Fibroblast of the conjunctiva (primary cell): ENCODE measurements at regions not wholly inside any gene's neighbourhood (a gene's known extent, or its start where the extent isn't known, plus 50 kb on each side); places are given as distances from the start of the nearest gene placed in this dataset.
"Not testable (repeated sequence)": the region's sequence is repeated elsewhere in the genome, so short reads cannot be mapped to it uniquely, and the experiment has no call there.

Source experiments
- DNase-seq: peaks from one replicate; pipeline ENCODE4 v3.0.0-alpha.2; 2010; ENCODE audit warnings: low read depth

DNA sequence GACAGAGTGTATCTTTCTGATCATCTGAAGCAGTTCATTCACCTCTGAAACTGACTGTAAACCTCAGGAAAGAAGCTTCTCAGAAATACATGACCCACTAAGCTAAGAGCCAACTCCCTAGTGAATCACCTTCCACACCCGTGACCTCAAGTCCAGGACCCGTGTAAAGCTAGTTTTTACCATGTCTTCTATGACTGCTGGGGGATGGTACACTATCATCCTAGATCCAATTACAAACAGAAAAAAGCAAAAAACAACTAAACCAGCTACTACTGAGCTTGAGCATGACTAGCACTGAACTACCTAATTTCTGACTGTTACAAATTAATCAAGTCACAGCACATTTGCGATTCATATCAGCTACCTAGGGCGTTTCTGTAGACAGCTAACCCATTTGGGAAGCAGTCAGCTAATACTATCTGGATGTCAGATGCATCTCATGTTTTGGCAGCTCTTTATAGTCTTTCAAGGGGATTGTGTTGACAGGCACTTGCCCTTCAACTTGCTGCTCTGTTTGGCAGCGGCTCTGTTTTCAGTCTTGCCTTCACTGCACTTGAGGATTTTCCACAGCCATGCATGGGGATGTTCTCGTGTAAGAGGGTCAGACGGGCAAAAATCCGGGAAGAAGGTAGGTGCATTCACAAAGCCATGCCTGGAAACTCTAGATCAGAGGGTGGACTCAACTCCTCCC, 350.3 kb downstream of the ANAPC1 start:
- DNase-seq: not testable (repeated sequence)

DNA sequence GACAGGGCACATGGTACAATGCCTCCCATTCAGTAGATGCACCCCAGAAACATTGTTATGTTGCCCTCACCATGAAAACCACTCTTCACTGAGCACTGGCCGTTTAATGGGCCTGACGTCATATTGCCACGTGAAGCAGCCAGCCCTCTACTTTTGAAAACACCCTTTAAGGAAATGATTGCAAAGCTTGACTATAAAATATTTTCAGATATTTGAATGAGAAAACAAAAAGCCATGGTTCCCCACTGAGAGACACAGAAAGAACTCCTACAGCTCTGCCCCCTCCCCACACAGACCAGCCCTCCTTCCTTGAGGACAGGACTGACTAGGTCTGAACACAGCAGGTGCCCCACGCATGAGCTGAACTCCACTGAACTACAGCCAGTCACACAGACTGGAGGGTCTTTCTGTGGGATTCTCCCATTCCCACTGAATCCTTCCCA, 349.1 kb downstream of the ANAPC1 start:
- DNase-seq: no peak

DNA sequence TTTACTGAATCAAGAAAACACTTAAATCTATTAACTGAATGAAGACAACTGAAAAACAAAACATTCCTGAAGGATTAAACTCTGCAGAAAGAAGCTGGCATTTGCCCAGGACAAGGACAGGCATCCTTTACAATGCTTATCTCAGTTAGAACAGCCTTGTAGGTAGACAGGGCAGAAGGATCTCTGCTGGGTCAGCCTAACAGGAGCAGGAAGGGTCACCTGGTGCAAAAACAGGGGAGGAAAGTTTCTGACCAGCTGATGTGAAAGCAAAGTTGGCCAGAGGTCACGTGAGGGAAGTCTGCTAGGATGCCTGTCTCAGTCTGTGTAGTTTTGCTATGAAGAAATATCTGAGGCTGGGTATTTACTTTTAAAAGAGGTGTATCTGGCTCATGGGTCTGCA, 348.6 kb downstream of the ANAPC1 start:
- no peak for DNase-seq

DNA sequence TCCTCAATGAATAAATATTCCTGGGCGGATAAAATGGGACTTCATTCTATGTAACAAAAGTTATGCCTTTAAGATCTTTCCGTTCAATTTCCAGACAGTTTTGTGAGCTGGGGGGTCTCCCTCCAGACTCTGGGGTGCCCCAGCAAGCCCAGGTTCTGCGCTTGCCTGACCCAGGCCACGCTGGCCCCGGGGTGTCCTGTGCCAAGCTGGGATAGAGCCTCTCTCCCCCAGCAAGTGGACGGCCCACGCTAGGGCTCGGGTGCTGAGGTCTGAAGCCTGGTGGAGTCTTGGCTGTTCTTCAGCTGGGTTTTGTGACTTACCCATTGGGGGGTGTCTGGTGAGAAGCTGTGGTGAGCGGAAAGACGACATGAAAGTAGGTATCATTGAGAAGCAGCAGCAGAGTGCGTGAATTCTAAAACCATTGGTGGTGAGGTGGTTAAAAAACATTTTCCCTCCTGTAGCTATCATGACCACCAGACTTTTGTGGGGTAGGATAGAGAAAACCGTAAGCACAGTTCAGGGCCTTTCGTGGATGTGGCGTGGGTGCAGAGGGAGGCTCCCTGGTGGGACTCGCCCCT, 346.8 kb downstream of the ANAPC1 start:
- no peak for DNase-seq

DNA sequence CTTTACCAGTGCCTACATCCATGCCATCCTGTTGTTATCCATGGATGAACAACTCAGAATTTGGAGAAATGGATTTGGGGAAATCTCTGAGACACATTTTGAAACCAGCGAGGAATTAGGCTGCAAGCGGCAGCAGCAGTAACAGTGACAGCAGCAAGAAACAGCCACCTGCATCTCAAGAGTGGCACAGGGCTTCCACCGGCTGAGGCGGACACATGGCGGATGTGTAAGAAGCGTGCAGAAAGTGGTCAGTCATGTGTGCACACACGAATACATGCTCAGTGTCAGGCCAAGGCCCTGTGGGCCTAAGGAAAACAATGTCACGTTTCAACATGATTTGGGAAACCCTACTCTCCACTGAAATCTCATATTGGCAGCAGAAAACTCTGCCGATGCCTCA, 344.0 kb downstream of the ANAPC1 start:
- DNase-seq: not testable (repeated sequence)

DNA sequence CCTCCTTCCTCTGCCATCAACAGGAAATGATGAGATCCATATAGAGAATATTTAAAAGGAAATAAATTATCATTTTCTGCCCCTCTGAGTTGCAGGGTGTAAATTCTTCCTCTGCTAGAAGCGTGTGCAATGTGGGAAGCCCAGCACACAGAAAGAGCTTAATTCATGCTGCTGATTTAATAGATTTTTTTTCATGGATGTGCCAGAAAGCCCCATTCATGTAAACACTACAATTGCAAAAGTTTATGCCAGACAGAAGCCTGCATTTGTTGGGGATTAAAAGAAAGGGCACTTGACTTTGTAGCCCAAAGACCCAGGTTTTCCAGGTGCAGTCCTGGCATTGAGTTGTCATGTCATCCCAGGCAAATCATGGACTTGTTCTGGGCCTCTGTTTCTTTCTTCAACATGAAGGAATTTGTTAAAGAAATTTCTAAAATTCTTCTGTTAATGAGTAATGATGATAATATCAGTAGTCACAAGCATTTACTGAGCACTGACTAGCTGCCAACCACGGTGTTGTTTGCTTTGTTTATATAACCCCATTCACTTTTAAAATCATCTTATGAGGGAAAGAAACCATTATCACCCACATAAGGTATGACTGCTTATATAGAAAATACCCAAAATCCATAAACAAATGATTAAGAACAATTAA, 341.7 kb downstream of the ANAPC1 start:
- not testable (repeated sequence) for DNase-seq

DNA sequence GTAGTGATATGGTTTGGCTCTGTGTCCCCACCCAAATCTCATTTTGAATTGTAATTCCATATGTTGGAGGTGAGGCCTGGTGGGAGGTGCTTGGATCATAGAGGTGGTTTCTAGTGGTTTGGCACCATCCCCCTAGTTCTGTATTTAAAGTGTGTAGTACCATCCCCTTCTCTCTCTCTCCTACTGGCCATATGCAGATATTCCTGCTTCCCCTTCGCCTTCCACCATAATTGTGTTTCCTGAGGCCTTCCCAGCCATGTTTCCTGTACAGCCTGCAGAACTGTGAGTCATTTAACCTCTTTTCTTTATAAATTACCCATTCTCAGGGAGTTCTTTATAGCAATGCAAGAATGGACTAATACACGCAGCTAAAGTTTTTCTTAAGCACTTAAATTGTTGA, 340.0 kb downstream of the ANAPC1 start:
- DNase-seq: not testable (repeated sequence)

DNA sequence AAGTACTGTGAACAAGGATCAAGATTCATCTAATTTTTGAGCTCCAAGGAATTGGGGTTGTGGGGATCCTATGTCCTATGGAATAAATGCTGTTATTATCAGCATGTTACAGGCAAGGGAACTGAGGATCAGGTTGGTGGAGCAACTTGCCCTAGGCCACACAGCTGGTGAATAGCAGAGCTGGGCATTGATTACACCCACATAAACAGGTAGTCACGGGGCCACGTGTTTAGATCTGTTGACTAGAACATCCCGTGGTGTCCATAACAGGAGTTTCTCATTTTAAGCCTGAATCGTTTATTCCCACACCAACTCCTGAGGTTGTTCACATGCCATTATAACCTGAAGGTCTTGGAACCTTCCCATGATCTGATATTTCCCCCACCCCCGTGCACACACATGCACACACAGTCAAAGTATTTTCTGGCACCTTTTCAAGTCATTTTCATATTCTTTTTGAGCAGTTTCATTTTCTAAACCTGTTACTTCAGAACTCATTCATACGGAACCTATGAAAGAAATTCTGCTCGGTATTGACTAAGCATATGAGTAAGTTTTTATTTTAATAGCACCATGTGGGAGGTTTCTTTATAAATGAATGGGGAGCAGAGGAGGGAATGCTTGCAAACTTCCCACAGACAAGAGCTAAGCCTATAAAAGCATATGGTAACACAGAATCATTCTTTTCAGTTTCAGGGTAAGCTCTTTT, 338.1 kb downstream of the ANAPC1 start:
- DNase-seq: not testable (repeated sequence)

DNA sequence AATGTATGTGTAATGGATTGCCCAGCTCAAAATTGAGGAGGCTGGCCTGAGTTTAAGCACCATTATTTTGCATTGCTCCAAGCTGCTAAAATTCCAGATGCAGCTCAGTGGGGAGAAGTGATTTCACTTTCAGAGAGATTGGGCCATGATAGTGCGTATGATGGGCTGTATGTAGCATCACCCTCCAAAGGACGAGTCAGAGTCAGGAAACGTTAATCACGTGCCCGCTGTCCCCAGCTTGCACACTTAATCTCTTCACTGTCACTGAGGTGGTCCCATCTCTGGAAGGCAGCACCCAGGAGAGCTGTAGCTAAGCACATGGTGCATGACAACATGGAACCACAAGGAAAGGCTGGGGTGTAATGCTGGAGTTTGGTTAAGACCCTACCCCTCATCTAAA, 337.4 kb downstream of the ANAPC1 start:
- DNase-seq: not testable (repeated sequence)

DNA sequence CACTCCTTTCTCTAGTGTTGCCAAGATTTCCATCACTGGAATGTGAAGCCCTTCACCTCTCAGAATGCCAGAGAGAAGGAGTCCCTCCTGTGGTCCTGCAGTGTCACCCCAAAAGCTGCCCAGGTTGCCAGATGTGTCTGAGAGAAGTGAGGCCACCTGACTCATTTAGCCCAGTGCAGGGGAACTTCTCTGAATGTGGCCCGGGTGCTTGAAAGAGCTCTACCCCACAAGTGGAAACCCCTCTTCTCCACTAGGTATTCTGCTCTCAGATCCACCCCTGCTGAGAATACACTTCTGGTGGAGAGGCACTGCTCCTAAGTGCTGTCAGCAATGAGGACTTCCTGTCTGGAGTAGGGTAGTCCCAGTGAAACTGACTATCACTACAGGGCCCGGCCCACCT, 334.8 kb downstream of the ANAPC1 start:
- DNase-seq: not testable (repeated sequence)

DNA sequence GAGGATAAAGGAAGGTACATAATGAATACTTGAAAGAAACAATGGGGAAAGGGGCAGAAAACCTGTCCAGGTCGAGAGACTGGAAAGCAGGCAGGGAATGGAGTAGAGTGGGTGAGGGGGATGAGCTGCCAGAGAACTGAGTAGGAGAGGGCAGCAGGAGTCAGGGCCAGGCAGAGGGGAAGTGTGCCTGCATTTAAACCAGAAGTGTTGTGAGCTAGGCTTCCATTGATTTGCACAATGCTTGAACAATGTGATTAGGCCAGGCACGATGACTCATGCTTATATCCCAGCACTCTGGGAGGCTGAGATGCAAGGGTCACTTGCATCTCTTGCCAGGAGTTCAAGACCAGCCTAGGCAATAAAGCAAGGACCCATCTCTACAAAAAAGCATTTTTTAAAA, 332.6 kb downstream of the ANAPC1 start:
- DNase-seq: not testable (repeated sequence)

DNA sequence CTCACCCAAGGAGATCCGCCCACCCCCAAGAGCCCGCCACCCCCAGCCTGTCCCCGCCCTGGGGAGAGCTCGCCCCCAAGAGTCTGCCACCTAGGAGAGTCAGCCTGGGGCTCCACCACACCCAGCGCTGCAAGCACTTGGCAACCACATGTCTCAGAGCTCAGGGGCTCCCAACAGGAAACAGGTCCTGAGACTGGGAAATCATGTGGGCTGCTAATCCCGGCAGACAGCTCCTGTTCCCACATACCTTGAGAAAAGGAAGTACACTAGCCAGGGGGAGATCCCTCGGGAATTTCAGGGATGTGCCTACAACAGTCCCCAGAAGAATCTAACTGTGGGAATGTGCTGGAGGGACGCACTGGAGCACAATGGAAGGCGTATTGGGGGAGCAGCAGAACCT, 331.4 kb downstream of the ANAPC1 start:
- DNase-seq: not testable (repeated sequence)

DNA sequence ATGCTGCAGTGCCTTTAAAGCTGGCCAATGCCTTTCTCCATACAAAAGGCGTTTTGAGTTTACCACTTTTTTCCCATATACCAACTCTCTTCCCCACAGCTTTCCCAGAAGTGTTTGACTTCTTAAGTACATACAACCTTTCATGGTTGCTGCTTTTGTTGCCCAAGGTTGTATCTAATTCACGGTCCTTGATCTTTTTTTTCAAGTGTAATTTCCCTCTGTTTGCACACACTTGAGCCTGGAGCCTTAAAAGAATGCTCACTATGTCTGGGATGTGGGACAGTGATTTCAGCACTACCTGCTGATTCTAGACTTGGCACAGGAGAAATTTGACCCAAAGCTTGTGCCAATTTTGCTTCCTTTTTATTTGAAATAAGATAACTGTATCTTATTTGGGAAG, 324.7 kb downstream of the ANAPC1 start:
- DNase-seq: not testable (repeated sequence)

DNA sequence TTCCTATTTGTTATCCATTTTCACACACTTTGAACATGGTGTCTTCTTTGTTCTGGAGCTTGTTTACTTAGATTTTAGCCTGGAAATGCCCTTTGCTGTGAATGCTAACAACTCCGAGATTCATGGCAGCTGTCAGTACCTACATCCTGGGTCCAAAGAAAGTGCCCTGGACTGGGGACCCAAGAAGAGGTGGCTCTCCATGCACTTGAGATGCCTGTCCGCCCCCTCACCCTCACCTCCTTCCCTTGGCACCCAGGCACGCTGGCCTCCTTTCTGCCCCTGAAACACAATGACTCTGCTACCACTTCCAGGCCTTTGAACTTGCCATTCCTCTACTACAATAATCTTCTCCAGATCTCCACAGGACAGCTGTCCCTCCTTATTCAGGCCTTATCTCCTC, 324.2 kb downstream of the ANAPC1 start:
- not testable (repeated sequence) for DNase-seq

DNA sequence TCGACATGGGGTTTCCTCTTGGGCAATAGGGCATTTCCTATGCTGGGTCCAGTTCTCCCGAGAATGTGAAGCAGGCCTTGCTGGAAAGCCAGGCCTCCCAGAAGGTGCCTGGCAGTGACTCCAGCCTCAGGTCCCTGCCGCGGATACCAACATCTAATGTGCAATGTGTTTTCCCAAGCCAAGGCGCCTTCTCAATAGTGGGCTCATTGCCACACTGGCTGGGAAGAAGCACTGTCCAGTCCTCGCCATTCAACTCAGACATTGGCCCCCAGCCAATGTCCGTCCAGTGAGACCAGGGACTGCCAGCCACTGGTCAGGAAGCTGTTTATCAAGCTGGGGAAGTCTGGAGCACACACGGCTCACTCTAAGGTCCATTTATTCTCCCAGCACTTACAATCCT, 317.9 kb downstream of the ANAPC1 start:
- not testable (repeated sequence) for DNase-seq

DNA sequence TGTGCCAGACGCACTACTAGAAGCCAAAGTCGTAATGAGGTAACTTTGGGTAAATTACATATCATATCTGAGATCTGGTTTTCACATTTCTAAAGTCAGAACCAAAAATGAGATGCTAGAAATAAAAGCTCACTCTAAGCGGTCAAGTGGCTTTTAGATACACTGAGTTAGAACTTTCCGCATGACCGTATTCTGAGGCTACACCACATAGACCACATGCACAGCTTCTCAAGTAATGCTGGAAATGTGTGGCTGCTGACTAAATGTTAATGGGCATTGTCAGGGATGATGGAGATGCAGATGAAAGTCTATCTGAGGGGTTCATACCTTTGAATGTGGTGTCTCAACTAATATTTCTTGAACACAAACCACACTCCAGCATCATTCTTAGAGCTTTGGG, 316.8 kb downstream of the ANAPC1 start:
- not testable (repeated sequence) for DNase-seq

DNA sequence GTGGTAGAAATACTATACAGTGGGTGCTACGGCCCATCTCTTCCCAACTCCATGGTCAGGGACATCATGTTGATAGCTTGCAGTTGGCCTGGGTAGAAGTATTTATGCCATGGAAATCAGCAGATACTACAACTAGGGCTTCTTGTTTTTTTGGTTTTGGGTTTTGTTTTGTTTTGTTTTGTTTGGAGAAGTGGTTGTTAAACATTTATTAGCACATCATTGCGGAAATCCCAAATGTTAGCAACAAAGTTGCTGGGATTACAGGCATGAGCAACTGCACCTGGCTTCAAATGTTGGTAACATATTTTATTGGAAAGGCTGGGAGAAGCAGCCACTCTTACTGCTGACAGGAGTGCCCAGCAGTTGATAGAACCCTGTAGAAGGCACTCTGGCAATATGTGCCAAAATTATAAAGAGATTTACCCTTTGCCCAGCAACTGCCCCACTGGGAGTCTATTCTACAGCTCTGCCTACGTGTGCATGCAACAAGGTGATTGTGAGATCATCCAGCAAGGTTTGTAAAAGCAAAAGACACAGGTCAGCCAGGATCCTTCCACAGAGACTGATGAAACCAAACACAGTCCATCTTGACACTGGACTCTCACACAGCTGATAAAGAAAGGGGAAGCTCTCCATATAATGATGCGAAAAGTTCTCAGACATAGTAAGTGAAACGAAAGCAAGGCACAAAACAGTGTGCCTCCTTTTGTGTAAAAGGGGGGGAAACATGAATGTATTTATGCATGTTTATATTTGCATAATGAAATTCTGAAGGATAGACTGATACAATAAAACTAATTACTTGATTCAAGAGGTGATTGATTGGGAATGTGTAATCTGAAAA, 314.4 kb downstream of the ANAPC1 start:
- DNase-seq: not testable (repeated sequence)

DNA sequence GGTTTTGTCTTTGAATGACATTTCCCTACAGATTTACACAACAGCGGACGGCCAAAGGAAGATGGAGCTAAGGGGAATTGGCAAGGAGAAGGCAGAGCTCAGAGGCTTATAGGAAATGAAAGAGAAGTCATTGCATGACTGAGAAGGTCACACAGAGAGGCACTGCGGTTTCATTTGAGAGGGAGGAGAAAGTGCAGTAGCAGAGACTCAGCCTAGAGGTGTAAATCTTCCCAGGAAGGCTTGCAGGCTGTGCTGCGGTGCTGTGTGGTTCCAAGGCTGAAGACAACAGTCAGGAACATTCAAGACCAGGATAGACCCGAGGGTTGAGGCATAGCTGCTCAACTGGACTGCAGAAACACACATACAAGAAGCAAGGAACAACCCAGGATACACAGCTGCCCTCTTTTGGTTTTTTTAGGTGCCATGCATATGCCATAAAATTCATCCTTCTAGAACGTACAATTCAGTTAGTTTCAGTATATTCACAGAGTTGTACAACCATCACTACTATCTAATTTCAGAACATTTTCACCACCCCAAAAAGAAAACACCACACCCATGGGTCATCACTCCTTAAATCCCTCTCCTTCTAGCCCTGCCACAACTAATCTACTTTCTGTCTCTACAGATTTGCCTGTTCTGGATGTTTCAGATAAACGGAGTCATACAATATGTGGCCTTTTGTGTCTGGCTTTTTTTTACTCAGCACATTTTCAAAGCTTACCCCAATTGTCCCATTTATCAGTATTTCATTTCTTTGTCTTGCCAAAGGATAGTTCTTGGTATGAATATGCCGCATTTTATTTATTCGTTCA, 313.5 kb downstream of the ANAPC1 start:
- DNase-seq: not testable (repeated sequence)

DNA sequence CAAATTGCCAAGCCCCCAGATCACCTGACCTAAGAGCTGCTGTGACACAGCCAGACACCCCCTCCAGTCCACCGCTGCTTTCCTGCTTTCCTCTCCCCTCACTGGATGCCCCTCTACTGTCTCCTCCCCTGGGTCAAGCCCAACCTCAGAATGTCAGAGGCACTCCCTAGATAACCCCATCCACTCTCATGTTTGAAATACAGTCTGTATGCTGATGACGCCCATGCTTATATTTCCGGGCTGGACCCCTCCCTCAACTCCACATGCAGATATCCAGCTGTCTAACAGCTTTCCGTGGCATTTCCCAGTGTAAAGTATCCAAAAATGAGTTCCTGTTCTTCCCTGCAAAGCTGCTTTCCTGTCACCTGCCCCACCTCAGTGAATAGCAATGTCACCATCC, 309.2 kb downstream of the ANAPC1 start:
- not testable (repeated sequence) for DNase-seq

DNA sequence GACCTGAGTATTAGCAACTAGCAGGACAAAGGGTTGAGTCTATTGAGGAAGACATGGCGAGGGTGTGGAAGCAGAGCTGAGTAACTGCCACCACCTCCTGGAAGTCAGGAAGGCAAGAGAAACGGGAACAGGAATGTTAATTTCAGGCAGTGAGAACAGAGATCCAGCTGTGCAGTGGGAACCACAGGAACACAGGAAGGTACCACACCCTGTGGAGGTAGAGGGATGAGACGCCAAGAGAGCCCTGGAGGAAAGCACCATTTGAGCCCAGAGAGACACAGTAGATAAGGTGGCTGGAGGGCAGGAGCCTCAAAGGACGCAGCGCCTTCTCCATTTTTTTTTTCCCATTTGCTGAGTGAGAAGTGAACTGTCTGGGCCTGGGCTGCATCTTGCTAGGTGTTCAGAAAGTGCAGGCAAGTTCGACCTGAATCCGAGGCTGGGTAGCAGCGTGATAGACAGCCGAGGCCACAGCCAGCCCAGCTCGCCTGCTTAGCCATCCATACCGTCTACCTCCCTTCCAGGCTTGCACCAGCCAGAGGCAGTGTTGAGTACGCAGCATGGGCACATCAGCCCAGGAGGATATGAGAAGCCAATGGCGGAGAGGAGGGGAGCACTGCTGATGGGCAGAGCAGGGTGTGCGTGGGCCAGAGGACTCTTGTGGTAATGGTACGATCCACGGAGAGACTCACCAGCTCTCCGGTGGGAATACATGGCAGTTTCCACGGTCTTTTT, 306.7 kb downstream of the ANAPC1 start:
- not testable (repeated sequence) for DNase-seq
